ENCODE measurements at regions not wholly inside any gene's neighbourhood (a gene's known extent, or its start where the extent isn't known, plus 50 kb on each side); places are given as distances from the start of the nearest gene placed in this dataset.

DNA sequence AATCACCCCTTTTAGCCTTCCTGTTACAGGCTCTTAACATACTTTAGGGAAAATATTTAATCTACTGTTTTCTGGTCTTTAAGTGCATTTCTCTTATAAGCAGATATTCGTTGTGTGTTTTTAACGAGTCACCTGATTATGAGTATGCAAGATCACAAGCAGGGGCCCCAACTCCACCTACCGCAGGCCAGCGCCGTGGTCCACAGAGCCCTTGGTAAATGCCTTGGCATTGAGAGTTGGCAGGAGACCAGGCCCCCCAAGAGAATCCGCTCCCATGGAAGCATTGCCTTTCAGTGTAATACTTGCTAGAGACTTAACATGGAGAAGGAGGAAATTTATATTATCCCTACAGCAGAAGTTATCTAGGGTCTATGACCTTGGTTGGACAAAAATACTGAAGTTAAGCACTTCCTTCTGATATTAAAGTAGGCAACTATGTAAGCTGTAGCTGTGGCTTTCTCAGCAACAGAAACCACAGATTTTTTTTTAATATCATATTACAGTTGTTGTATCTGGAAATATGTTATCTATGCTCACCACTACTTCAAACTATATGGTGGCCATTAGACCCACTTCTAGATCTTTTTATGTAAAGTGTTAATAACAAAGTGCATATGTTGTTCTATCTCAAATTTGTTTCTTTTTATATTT lies 241.8 kb upstream of the MGAT5 start:
- Histone ChIP-seq H3K23me2 (ENCODE audit: low read depth, low read length) (no peaks in the 10 kb centered on the region), H3K4ac (replicated peaks; ENCODE audit: insufficient read length, low read depth, low read length) (no peak overlapping the region), H4K5ac (ENCODE audit: insufficient read length, low read depth, low read length) (no peak overlapping the region), H2BK20ac (ENCODE audit: low read length) (no peak overlapping the region), H3K23ac (ENCODE audit: insufficient read length) (no peak overlapping the region), H3K18ac (ENCODE audit: extremely low read depth, low read length) (no peak overlapping the region), H3K56ac (replicated peaks; ENCODE audit: insufficient read length, low read depth, low read length) (no peak overlapping the region), H3K9ac (replicated peaks in 1 of 4; ENCODE audit: extremely low read depth in 1 of 4, low read depth in 3 of 4, low read length in 3 of 4) (no peak overlapping the region), H4K91ac (replicated peaks; ENCODE audit: insufficient read length, low read length) (no peak overlapping the region), H3K9me3 (ENCODE audit: insufficient read depth in 2 of 2, low read depth in 1 of 2, low read length in 1 of 2) (no peaks in the 10 kb centered on the region), H3K4me2 (ENCODE audit: insufficient read depth in 1 of 2, low read depth in 2 of 2, low read length in 2 of 2) (no peak overlapping the region), H3K36me3 (ENCODE audit: control insufficient read depth in 2 of 4, insufficient read depth in 4 of 4, low read length in 3 of 4) (no peaks in the 10 kb centered on the region), H3K4me3 (ENCODE audit: extremely low read depth in 1 of 4, insufficient read depth in 2 of 4, low read depth in 3 of 4, low read length in 4 of 4) (no peak overlapping the region), H2BK5ac (ENCODE audit: low read depth, low read length) (no peak overlapping the region), H3K79me2 (ENCODE audit: control insufficient read depth in 1 of 2, insufficient read depth in 2 of 2, low read length in 2 of 2) (no peaks in the 10 kb centered on the region), H3K79me1 (ENCODE audit: low read depth, low read length) (no peaks in the 10 kb centered on the region), H4K8ac (ENCODE audit: extremely low read depth, insufficient read depth, low read length) (no peak overlapping the region), H2BK15ac (ENCODE audit: low read length) (no peak overlapping the region), H4K20me1 (replicated peaks in 1 of 2; ENCODE audit: control insufficient read depth in 1 of 2, insufficient read depth in 2 of 2, low read length in 2 of 2) (no peaks in the 10 kb centered on the region), H2BK120ac (replicated peaks; ENCODE audit: low read depth, low read length) (no peak overlapping the region), H2AK5ac (ENCODE audit: low read depth, low read length) (no peak overlapping the region), H2AFZ (ENCODE audit: low read length) (no peak overlapping the region), H2BK12ac (ENCODE audit: low read depth, low read length) (no peak overlapping the region), H3K14ac (ENCODE audit: insufficient read length) (no peak overlapping the region), H3K4me1 (replicated peaks in 1 of 4; ENCODE audit: control insufficient read depth in 3 of 4, insufficient read depth in 4 of 4, low read length in 3 of 4) (no peaks in the 10 kb centered on the region), H3K27ac (ENCODE audit: low read depth, low read length) (no peak overlapping the region), H3K27me3 (replicated peaks in 1 of 4; ENCODE audit: control insufficient read depth in 3 of 4, extremely low read depth in 1 of 4, insufficient read depth in 3 of 4, low read length in 3 of 4) (no peaks in the 10 kb centered on the region)
- POLR2A ChIA-PET (ENCODE audit: partially characterized antibody), result no interaction called here
- DNase-seq (ENCODE audit: low read depth in 1 of 2, low spot score in 2 of 2) (no peak), FAIRE-seq (no peak)
- CTCF ChIA-PET (ENCODE audit: partially characterized antibody), result no interaction called here
- TF ChIP-seq, protein P1, sequence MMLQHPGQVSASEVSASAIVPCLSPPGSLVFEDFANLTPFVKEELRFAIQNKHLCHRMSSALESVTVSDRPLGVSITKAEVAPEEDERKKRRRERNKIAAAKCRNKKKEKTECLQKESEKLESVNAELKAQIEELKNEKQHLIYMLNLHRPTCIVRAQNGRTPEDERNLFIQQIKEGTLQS (IDR thresholded peaks at IDR 0.05; ENCODE audit: insufficient read depth, low read depth, low read length), result no peak
- no peak for TF ChIP-seq CEBPB (IDR thresholded peaks at IDR 0.05; ENCODE audit: low read depth, low read length)
- TF ChIP-seq RFX5 (IDR thresholded peaks at IDR 0.05; ENCODE audit: borderline replicate concordance, low read depth, low read length), result no peak
- TF ChIP-seq, protein P2, sequence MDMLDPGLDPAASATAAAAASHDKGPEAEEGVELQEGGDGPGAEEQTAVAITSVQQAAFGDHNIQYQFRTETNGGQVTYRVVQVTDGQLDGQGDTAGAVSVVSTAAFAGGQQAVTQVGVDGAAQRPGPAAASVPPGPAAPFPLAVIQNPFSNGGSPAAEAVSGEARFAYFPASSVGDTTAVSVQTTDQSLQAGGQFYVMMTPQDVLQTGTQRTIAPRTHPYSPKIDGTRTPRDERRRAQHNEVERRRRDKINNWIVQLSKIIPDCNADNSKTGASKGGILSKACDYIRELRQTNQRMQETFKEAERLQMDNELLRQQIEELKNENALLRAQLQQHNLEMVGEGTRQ (IDR thresholded peaks at IDR 0.05; ENCODE audit: low read length), result no peak
- TF ChIP-seq BACH1 (IDR thresholded peaks at IDR 0.05; ENCODE audit: low read length), result no peak
- TF ChIP-seq, protein P3, sequence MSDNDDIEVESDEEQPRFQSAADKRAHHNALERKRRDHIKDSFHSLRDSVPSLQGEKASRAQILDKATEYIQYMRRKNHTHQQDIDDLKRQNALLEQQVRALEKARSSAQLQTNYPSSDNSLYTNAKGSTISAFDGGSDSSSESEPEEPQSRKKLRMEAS (IDR thresholded peaks at IDR 0.05), result no peak
- TF ChIP-seq, protein P4, sequence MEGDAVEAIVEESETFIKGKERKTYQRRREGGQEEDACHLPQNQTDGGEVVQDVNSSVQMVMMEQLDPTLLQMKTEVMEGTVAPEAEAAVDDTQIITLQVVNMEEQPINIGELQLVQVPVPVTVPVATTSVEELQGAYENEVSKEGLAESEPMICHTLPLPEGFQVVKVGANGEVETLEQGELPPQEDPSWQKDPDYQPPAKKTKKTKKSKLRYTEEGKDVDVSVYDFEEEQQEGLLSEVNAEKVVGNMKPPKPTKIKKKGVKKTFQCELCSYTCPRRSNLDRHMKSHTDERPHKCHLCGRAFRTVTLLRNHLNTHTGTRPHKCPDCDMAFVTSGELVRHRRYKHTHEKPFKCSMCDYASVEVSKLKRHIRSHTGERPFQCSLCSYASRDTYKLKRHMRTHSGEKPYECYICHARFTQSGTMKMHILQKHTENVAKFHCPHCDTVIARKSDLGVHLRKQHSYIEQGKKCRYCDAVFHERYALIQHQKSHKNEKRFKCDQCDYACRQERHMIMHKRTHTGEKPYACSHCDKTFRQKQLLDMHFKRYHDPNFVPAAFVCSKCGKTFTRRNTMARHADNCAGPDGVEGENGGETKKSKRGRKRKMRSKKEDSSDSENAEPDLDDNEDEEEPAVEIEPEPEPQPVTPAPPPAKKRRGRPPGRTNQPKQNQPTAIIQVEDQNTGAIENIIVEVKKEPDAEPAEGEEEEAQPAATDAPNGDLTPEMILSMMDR (IDR thresholded peaks at IDR 0.05; ENCODE audit: control extremely low read depth in 1 of 3, insufficient read depth in 1 of 3, low read depth in 1 of 3, low read length in 3 of 3), result no peak
- TF ChIP-seq CTBP2 (IDR thresholded peaks at IDR 0.05; ENCODE audit: borderline replicate concordance, insufficient read depth, insufficient read length, low read length), result no peak
- WGBS, 2 experiments (ENCODE audit: extremely low coverage in 1 of 2, insufficient coverage in 1 of 2, insufficient read length in 1 of 2, insufficient replicate concordance in 2 of 2, low coverage in 1 of 2, low lambda C conversion rate in 2 of 2, missing lambda C conversion rate in 1 of 2), result 89% methylated on average over 6 of the region's 6 CpGs; no CpG with 5 or more reads in 1 of the 2 experiments

Data from H1 (cell line).